GM12892 (cell line): ENCODE measurements at regions not wholly inside any gene's neighbourhood (a gene's known extent, or its start where the extent isn't known, plus 50 kb on each side); places are given as distances from the start of the nearest gene placed in this dataset.

Source experiments
- POLR2A ChIP-seq: IDR thresholded peaks from 2 replicates; pipeline ENCODE4 v1.6.1; 2011; ENCODE audit warnings: low read depth, low read length, control low read depth
- POLR2AphosphoS5 ChIP-seq: IDR thresholded peaks from 2 replicates; pipeline ENCODE4 v1.6.1; 2011; ENCODE audit warnings: low read depth, low read length, control low read depth
- TAF1 ChIP-seq: IDR thresholded peaks from 2 replicates; pipeline ENCODE4 v1.6.1; 2011; ENCODE audit warnings: low read depth, mild to moderate bottlenecking, control low read depth, low read length, borderline replicate concordance

GRCh38 chr11:91497847-91498246, 726.8 kb upstream of the FAT3 start:
- no peak for TF ChIP-seq POLR2A
- TF ChIP-seq TAF1: no peak
- no peak for TF ChIP-seq POLR2AphosphoS5
